Upper lobe of right lung (tissue), 1 donor: ENCODE measurements at regions not wholly inside any gene's neighbourhood (a gene's known extent, or its start where the extent isn't known, plus 50 kb on each side); places are given as distances from the start of the nearest gene placed in this dataset.
"Not testable (repeated sequence)": the region's sequence is repeated elsewhere in the genome, so short reads cannot be mapped to it uniquely, and the experiment has no call there.

Experiments used
- ATAC-seq: fragments of 200-7000 bp; cut with Tn5 transposase; one replicate; pipeline ENCODE4 v1.9.1; 2020; ENCODE audit warnings: mild to moderate bottlenecking, moderate library complexity
- DNase-seq: peaks from one replicate; pipeline ENCODE4 v3.0.0-alpha.2; 2020
- H3K27ac ChIP-seq: fragments of 200-600 bp; one replicate; pipeline ENCODE4 v1.8.0; 2022
- H3K27me3 ChIP-seq: fragments of 200-600 bp; one replicate; pipeline ENCODE4 v1.8.0; 2022; ENCODE audit warnings: mild to moderate bottlenecking
- H3K36me3 ChIP-seq: fragments of 200-600 bp; one replicate; pipeline ENCODE4 v1.8.0; 2022
- H3K4me1 ChIP-seq: fragments of 200-600 bp; one replicate; pipeline ENCODE4 v1.8.0; 2022
- H3K4me3 ChIP-seq: fragments of 200-600 bp; one replicate; pipeline ENCODE4 v1.8.0; 2022; ENCODE audit warnings: mild to moderate bottlenecking
- H3K9me3 ChIP-seq: fragments of 200-600 bp; one replicate; pipeline ENCODE4 v1.8.0; 2022
- CTCF ChIP-seq: fragments of 200-600 bp; IDR thresholded peaks from one replicate; pipeline ENCODE4 v1.8.0; 2022; ENCODE audit warnings: antibody characterized with exemption
- intact Hi-C: fragments of 100-400 bp; cut with DNase I; formaldehyde crosslinking; loops from one replicate; pipeline ENCODE4 v1.11.0; 2022
- donor health status: DM: no; HTN: yes; CAD: no; lungs with severe emphysema.

- no peaks in the 10 kb centered on the region for H3K36me3 ChIP-seq
- no peak overlapping the region for H3K4me3 ChIP-seq
- no peaks in the 10 kb centered on the region for H3K9me3 ChIP-seq
- no peak for TF ChIP-seq CTCF
- no peak for DNase-seq
- intact Hi-C loops: no loop called here
- no peak overlapping the region for H3K27ac ChIP-seq
- no peaks in the 10 kb centered on the region for H3K27me3 ChIP-seq
- ATAC-seq: no peak
- H3K4me1 ChIP-seq: no peaks in the 10 kb centered on the region
Measured at GRCh38 chr13:89455741-89456140, 1784.6 kb downstream of the SLITRK5 start.

- intact Hi-C loops: no loop called here
- DNase-seq (no peak), ATAC-seq (no peak)
- Histone ChIP-seq H3K27me3 (no peaks in the 10 kb centered on the region), H3K4me3 (no peak overlapping the region), H3K27ac (no peak overlapping the region), H3K4me1 (no peaks in the 10 kb centered on the region), H3K36me3 (no peaks in the 10 kb centered on the region), H3K9me3 (no peaks in the 10 kb centered on the region)
- TF ChIP-seq CTCF: no peak
Measured at GRCh38 chr13:89457977-89458376, 1786.8 kb downstream of the SLITRK5 start.

- ATAC-seq (no peak), DNase-seq (no peak)
- Histone ChIP-seq H3K4me1 (no peaks in the 10 kb centered on the region), H3K27me3 (no peaks in the 10 kb centered on the region), H3K4me3 (no peak overlapping the region), H3K36me3 (no peaks in the 10 kb centered on the region), H3K27ac (no peak overlapping the region), H3K9me3 (no peaks in the 10 kb centered on the region)
- intact Hi-C loops: no loop called here
- no peak for TF ChIP-seq CTCF
Measured at GRCh38 chr13:89458456-89458855, 1787.3 kb downstream of the SLITRK5 start.

GRCh38 chr13:89460895-89461294 lies 1789.7 kb downstream of the SLITRK5 start:
- H3K27ac ChIP-seq, H3K4me3 ChIP-seq, H3K4me1 ChIP-seq, ATAC-seq, H3K9me3 ChIP-seq, intact Hi-C loops, DNase-seq, H3K36me3 ChIP-seq, H3K27me3 ChIP-seq: not testable (repeated sequence)

GRCh38 chr13:89465366-89465765 lies 1794.2 kb downstream of the SLITRK5 start:
- no peaks in the 10 kb centered on the region for H3K9me3 ChIP-seq
- no peaks in the 10 kb centered on the region for H3K4me1 ChIP-seq
- no peak overlapping the region for H3K27ac ChIP-seq
- H3K4me3 ChIP-seq: no peak overlapping the region
- ATAC-seq (no peak), DNase-seq (no peak)
- TF ChIP-seq CTCF: no peak
- no peaks in the 10 kb centered on the region for H3K27me3 ChIP-seq
- intact Hi-C loops: no loop called here
- no peaks in the 10 kb centered on the region for H3K36me3 ChIP-seq

GRCh38 chr13:89468081-89468480 lies 1796.9 kb downstream of the SLITRK5 start:
- no peak for TF ChIP-seq CTCF
- intact Hi-C loops: no loop called here
- H3K4me3 ChIP-seq: no peak overlapping the region
- H3K9me3 ChIP-seq: no peaks in the 10 kb centered on the region
- no peaks in the 10 kb centered on the region for H3K4me1 ChIP-seq
- H3K27me3 ChIP-seq: no peaks in the 10 kb centered on the region
- ATAC-seq (no peak), DNase-seq (no peak)
- H3K36me3 ChIP-seq: no peaks in the 10 kb centered on the region
- H3K27ac ChIP-seq: no peak overlapping the region
